A549 (cell line): ENCODE measurements at regions not wholly inside any gene's neighbourhood (a gene's known extent, or its start where the extent isn't known, plus 50 kb on each side); places are given as distances from the start of the nearest gene placed in this dataset.

ENCODE experiments used
- ATAC-seq, 2 experiments: fragments of 200-7000 bp in 1 of 2; fragments of >200 bp in 1 of 2; cut with Nextera tagmentation in 1 of 2; cut with Tn5 transposase in 1 of 2; 3 replicates each; pipeline versions ENCODE4 v1.8.0 to v1.9.1; 2018 to 2020; ENCODE audit warnings: mild to moderate bottlenecking in 1 of 2, moderate library complexity in 1 of 2
- CTCF ChIA-PET: fragments of 300-600 bp; sonication (Branson Sonifier 250); formaldehyde crosslinking; extraction: SDS; loops from one replicate; lab custom pipeline; 2021; ENCODE audit warnings: antibody characterized with exemption, inconsistent platforms; lab: Yijun Ruan, JAX
- POLR2A ChIA-PET: fragments of 350-600 bp; formaldehyde crosslinking; extraction: SDS; loops from one replicate; lab custom pipeline; 2021; ENCODE audit warnings: antibody characterized with exemption, inconsistent platforms; lab: Yijun Ruan, JAX
- DNase-seq, 2 experiments: peaks; one replicate each; pipeline versions ENCODE4 v3.0.0 to v3.0.0-alpha.2; 2011 to 2016; ENCODE audit warnings: low read depth in 1 of 2, low spot score in 1 of 2
- FAIRE-seq: peaks from 2 replicates; lab custom pipeline; 2011; peaks lifted over from hg19 to GRCh38; lab: Jason Lieb, UNC
- H3K27ac ChIP-seq, 2 experiments: fragments of >200 bp; sonication (Bioruptor Twin); formaldehyde crosslinking; 3 replicates each; pipeline ENCODE4 v1.5.1; 2016 to 2017
- H3K4me1 ChIP-seq: fragments of >200 bp; sonication (Bioruptor Twin); formaldehyde crosslinking; 3 replicates; pipeline ENCODE4 v1.6.1; 2016
- H3K4me2 ChIP-seq: fragments of >200 bp; sonication (Bioruptor Twin); formaldehyde crosslinking; 3 replicates; pipeline ENCODE4 v1.6.1; 2016
- H3K4me3 ChIP-seq: fragments of >200 bp; sonication (Bioruptor Twin); formaldehyde crosslinking; 3 replicates; pipeline ENCODE4 v1.5.1; 2016
- H3K9me3 ChIP-seq: fragments of >200 bp; sonication (Bioruptor Twin); formaldehyde crosslinking; 3 replicates; pipeline ENCODE4 v1.6.1; 2016
- CBX2 ChIP-seq: fragments of 200-600 bp; sonication (generic); IDR thresholded peaks from 2 replicates; pipeline ENCODE4 v1.6.1; 2016; ENCODE audit warnings: low read depth, mild to moderate bottlenecking, borderline replicate concordance
- CEBPB ChIP-seq, 2 experiments: fragments of >200 bp in 1 of 2; sonication (Bioruptor Twin) in 1 of 2; formaldehyde crosslinking in 1 of 2; IDR thresholded peaks; 2 replicates each; pipeline ENCODE4 v1.6.1; 2012 to 2016
- CHD2 ChIP-seq: fragments of 150-350 bp; IDR thresholded peaks from 2 replicates; pipeline ENCODE4 v1.6.1; 2014; ENCODE audit warnings: low read length; ENCODE audit not compliant: partially characterized antibody
- EHF ChIP-seq: fragments of 250-450 bp; sonication (Bioruptor Pico); IDR thresholded peaks from 2 replicates; pipeline ENCODE4 v1.5.0; 2020; ENCODE audit warnings: mild to moderate bottlenecking
- EHMT2 ChIP-seq: fragments of 200-600 bp; sonication (generic); IDR thresholded peaks from 2 replicates; pipeline ENCODE4 v1.6.1; 2016; ENCODE audit warnings: antibody characterized with exemption, low read depth, mild to moderate bottlenecking, moderate library complexity
- EP300 ChIP-seq, 2 experiments: fragments of >200 bp; sonication (Bioruptor Twin); formaldehyde crosslinking; IDR thresholded peaks; 2 replicates in 1 of 2; 3 replicates in 1 of 2; pipeline ENCODE4 v1.6.1; 2016 to 2017
- FOSB ChIP-seq: fragments of 250-450 bp; sonication (Bioruptor Pico); IDR thresholded peaks from 2 replicates; pipeline ENCODE4 v1.5.0; 2020; ENCODE audit warnings: mild to moderate bottlenecking, moderate library complexity
- FOXS1 ChIP-seq: fragments of 250-450 bp; sonication (Bioruptor Pico); IDR thresholded peaks from 2 replicates; pipeline ENCODE4 v1.5.0; 2020; ENCODE audit warnings: mild to moderate bottlenecking, moderate library complexity
- HDAC2 ChIP-seq: fragments of 200-600 bp; sonication (generic); IDR thresholded peaks from 2 replicates; pipeline ENCODE4 v1.6.1; 2016
- HEYL ChIP-seq: fragments of 250-450 bp; sonication (Bioruptor Pico); IDR thresholded peaks from 2 replicates; pipeline ENCODE4 v1.8.0; 2021; ENCODE audit warnings: mild to moderate bottlenecking, moderate library complexity
- MYC ChIP-seq: IDR thresholded peaks from 2 replicates; pipeline ENCODE4 v1.6.1; 2012; ENCODE audit warnings: mild to moderate bottlenecking, inconsistent platforms, low read length, improper control_type of control experiment, borderline replicate concordance
- NFE2L2 ChIP-seq: fragments of 150-350 bp; conservative IDR thresholded peaks from 2 replicates; pipeline ENCODE4 v1.6.1; 2014; ENCODE audit warnings: low read length
- PHF8 ChIP-seq: fragments of 200-600 bp; sonication (generic); IDR thresholded peaks from 2 replicates; pipeline ENCODE4 v1.6.1; 2016; ENCODE audit warnings: low read depth, mild to moderate bottlenecking, antibody characterized with exemption, moderate library complexity, borderline replicate concordance
- RARB ChIP-seq: fragments of 250-450 bp; sonication (Bioruptor Pico); IDR thresholded peaks from 2 replicates; pipeline ENCODE4 v1.8.0; 2021; ENCODE audit warnings: mild to moderate bottlenecking, moderate library complexity
- RCOR1 ChIP-seq: fragments of 150-350 bp; IDR thresholded peaks from 2 replicates; pipeline ENCODE4 v1.6.1; 2014; ENCODE audit warnings: antibody characterized with exemption, low read length, low read depth
- RFX5 ChIP-seq: fragments of 450-650 bp; IDR thresholded peaks from 2 replicates; pipeline ENCODE4 v1.7.1; 2014; ENCODE audit warnings: antibody characterized with exemption, mild to moderate bottlenecking, moderate library complexity
- RNF2 ChIP-seq: fragments of 200-600 bp; sonication (generic); IDR thresholded peaks from 2 replicates; pipeline ENCODE4 v1.6.1; 2016; ENCODE audit warnings: low read depth, mild to moderate bottlenecking, antibody characterized with exemption, moderate library complexity, borderline replicate concordance
- SREBF2 ChIP-seq: fragments of 450-650 bp; IDR thresholded peaks from 2 replicates; pipeline ENCODE4 v1.6.1; 2014; ENCODE audit warnings: mild to moderate bottlenecking, moderate library complexity
- ZSCAN20 ChIP-seq: fragments of 250-450 bp; sonication (Bioruptor Pico); IDR thresholded peaks from 2 replicates; pipeline ENCODE4 v1.8.0; 2022; ENCODE audit warnings: mild to moderate bottlenecking, moderate library complexity
- WGBS: methylation state at CpG from one replicate; pipeline ENCODE4 v1.1.6; 2017; ENCODE audit errors: missing lambda C conversion rate; 5-methylcytosine and 5-hydroxymethylcytosine counted together
- TF ChIP-seq, protein P1 (sequence below): fragments of >200 bp; sonication (Bioruptor Twin); formaldehyde crosslinking; IDR thresholded peaks from 3 replicates; pipeline ENCODE4 v1.6.1; 2016
- TF ChIP-seq, protein P2 (sequence below): IDR thresholded peaks from 2 replicates; pipeline ENCODE4 v1.6.1; 2012
- TF ChIP-seq, protein P3 (sequence below): IDR thresholded peaks from 2 replicates; pipeline ENCODE4 v1.6.1; 2012
- TF ChIP-seq, protein P4 (sequence below): fragments of 250-450 bp; sonication (Bioruptor Pico); IDR thresholded peaks from 2 replicates; pipeline ENCODE4 v1.5.0; 2021; ENCODE audit warnings: mild to moderate bottlenecking, moderate library complexity, borderline replicate concordance
- TF ChIP-seq, protein P5 (sequence below): fragments of 450-650 bp; IDR thresholded peaks from 2 replicates; pipeline ENCODE4 v1.6.1; 2014; ENCODE audit warnings: antibody characterized with exemption

DNA sequence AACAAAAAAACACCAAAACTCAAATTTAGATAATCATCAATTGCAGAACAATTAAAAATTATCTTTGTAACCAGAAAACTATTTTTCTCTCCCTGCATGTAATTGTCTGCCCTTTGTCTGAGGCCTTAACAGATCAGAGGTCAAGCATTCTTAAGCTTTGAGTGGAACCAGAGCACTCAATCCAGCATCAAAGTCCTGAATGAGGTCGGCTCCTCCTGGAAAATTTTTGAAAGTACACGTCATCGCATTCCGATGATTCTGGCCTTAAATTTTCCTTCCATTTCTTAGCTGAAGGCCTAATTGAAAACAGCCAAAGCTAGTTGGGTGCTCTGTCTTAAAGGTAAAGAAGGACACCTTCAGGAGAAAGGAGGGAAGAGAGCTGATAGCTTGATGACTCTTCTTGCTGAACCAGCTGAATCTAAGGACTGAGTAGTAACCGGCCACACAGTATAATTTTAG lies 510.2 kb upstream of the SULF2 start (continued):
- TF ChIP-seq HEYL (CRISPR knock-in tag) (no peak), CHD2 (no peak), FOXS1 (CRISPR knock-in tag) (no peak), EP300 (IDR thresholded peaks at IDR 0.05) (peak in 1 of 2 experiments; percentile 68; a peak in 2 of 5 replicates), EHF (CRISPR knock-in tag) (no peak), CBX2 (no peak), ZSCAN20 (CRISPR knock-in tag) (no peak), NFE2L2 (no peak), RFX5 (no peak), FOSB (CRISPR knock-in tag) (no peak), HDAC2 (no peak), PHF8 (no peak), RCOR1 (no peak), MYC (no peak), CEBPB (IDR thresholded peaks at IDR 0.05) (peak in 1 of 2 experiments; percentile 29; a peak in 1 of 4 replicates), RNF2 (no peak), RARB (CRISPR knock-in tag) (no peak)
- TF ChIP-seq, protein P1, sequence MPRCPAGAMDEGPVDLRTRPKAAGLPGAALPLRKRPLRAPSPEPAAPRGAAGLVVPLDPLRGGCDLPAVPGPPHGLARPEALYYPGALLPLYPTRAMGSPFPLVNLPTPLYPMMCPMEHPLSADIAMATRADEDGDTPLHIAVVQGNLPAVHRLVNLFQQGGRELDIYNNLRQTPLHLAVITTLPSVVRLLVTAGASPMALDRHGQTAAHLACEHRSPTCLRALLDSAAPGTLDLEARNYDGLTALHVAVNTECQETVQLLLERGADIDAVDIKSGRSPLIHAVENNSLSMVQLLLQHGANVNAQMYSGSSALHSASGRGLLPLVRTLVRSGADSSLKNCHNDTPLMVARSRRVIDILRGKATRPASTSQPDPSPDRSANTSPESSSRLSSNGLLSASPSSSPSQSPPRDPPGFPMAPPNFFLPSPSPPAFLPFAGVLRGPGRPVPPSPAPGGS, result no peak
- TF ChIP-seq, protein P2, sequence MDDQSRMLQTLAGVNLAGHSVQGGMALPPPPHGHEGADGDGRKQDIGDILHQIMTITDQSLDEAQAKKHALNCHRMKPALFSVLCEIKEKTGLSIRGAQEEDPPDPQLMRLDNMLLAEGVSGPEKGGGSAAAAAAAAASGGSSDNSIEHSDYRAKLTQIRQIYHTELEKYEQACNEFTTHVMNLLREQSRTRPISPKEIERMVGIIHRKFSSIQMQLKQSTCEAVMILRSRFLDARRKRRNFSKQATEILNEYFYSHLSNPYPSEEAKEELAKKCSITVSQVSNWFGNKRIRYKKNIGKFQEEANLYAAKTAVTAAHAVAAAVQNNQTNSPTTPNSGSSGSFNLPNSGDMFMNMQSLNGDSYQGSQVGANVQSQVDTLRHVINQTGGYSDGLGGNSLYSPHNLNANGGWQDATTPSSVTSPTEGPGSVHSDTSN, result no peak
- TF ChIP-seq, protein P3, sequence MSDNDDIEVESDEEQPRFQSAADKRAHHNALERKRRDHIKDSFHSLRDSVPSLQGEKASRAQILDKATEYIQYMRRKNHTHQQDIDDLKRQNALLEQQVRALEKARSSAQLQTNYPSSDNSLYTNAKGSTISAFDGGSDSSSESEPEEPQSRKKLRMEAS, result no peak; the same call in 1 of the 2 replicates
- TF ChIP-seq, protein P4, sequence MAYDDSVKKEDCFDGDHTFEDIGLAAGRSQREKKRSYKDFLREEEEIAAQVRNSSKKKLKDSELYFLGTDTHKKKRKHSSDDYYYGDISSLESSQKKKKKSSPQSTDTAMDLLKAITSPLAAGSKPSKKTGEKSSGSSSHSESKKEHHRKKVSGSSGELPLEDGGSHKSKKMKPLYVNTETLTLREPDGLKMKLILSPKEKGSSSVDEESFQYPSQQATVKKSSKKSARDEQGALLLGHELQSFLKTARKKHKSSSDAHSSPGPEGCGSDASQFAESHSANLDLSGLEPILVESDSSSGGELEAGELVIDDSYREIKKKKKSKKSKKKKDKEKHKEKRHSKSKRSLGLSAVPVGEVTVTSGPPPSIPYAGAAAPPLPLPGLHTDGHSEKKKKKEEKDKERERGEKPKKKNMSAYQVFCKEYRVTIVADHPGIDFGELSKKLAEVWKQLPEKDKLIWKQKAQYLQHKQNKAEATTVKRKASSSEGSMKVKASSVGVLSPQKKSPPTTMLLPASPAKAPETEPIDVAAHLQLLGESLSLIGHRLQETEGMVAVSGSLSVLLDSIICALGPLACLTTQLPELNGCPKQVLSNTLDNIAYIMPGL, result no peak

DNA sequence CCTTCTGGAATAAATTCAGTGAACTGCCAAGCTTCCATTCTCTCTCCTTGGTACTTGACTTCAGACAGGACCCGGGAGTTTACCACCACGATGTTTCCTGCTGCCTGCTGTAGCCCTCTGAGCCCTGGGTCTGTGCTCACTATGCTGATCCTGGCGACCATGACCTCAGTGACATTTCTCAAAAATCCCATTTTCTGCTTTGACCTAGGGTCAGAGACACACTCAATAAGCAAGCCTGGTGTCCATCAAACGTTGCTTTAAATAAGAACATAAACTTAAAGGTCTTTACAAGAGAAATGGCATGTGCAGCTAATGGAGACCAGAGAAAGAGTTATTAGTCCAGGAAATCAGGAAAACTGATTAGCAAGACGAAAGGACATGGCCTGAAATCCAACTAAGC lies 509.7 kb upstream of the SULF2 start:
- CTCF ChIA-PET, result interaction anchor here (0.7 to 8.3 kb wide), 22 partner anchors 9 to 630 kb away, joined by 3 to 85 read pairs (median 6); partner anchors contain the start of gene SULF2
- POLR2A ChIA-PET, result interaction anchor here (0.5 to 1.5 kb wide), 4 partner anchors 326 to 631 kb away, joined by 3 to 10 read pairs (median 3); no protein-coding TSS in a partner anchor
- WGBS, result 58% methylated on average over 5 of the region's 5 CpGs
- ATAC-seq, result no peak
- Histone ChIP-seq H3K9me3 (peaks cover 4% of the 10 kb centered on the region; the same call in 1 of the 3 replicates), H3K4me3 (no peak overlapping the region), H3K4me2 (peak overlapping the region; percentile 51), H3K4me1 (peaks cover 57% of the 10 kb centered on the region), H3K27ac (peak overlapping the region; percentile 60 to 85)
- FAIRE-seq, result no peak
- no peak for TF ChIP-seq EHMT2
- no peak for DNase-seq

DNA sequence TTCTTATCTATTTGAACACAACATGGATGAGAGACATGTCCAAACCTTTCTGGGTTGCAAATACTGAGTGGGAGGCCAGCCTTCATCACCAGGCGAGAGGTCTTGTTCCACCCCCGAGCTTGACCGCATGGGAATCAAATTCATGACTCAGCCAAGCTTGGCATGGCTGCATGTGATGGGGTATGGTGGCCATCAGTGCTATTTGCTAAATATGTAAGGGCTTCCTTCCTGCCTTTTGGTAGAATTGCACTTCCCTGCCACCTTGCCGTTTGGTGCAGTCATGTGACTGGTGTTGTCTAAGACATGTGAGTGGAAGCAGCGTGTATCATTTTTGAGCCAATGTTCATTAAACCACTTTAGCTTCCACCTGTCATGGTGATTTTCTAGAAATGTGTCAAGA lies 508.9 kb upstream of the SULF2 start:
- ChIA-PET CTCF (interaction anchor here (1.0 to 8.3 kb wide), 5 partner anchors 8 to 616 kb away, joined by 3 to 85 read pairs (median 16); partner anchors contain the start of gene SULF2), POLR2A (no interaction called here)
- Histone ChIP-seq H3K9me3 (peaks cover 4% of the 10 kb centered on the region; the same call in 1 of the 3 replicates), H3K27ac (peak overlapping the region; percentile 60 to 85), H3K4me3 (no peak overlapping the region), H3K4me1 (peaks cover 49% of the 10 kb centered on the region), H3K4me2 (peak overlapping the region; percentile 7; the same call in 1 of the 3 replicates)
- no peak for ATAC-seq
- DNase-seq, result no peak
- WGBS, result 88% methylated on average over 5 of the region's 5 CpGs
- no peak for FAIRE-seq
- TF ChIP-seq NFE2L2 (no peak), SREBF2 (no peak), RCOR1 (no peak), HDAC2 (no peak), FOXS1 (CRISPR knock-in tag) (no peak)
- TF ChIP-seq, protein P5, sequence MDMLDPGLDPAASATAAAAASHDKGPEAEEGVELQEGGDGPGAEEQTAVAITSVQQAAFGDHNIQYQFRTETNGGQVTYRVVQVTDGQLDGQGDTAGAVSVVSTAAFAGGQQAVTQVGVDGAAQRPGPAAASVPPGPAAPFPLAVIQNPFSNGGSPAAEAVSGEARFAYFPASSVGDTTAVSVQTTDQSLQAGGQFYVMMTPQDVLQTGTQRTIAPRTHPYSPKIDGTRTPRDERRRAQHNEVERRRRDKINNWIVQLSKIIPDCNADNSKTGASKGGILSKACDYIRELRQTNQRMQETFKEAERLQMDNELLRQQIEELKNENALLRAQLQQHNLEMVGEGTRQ, result 0 out of 2 replicates have a peak, but pooled peaks have one; percentile 8
